ENCODE measurements at regions not wholly inside any gene's neighbourhood (a gene's known extent, or its start where the extent isn't known, plus 50 kb on each side); places are given as distances from the start of the nearest gene placed in this dataset.

- H4K20me1 ChIP-seq (ENCODE audit: low read depth, low read length): no peaks in the 10 kb centered on the region
- H2AFZ ChIP-seq (ENCODE audit: low read depth, low read length, severe bottlenecking): no peak overlapping the region
- H3K9me2 ChIP-seq (replicated peaks; ENCODE audit: insufficient read depth, low read length): no peaks in the 10 kb centered on the region
- H3K36me3 ChIP-seq (ENCODE audit: low read length): 0 out of 2 replicates have a peak, but pooled peaks cover 3% of the 10 kb centered on the region
- H3K9ac ChIP-seq (ENCODE audit: low read length): no peak overlapping the region
- no peaks in the 10 kb centered on the region for H3K9me3 ChIP-seq (ENCODE audit: insufficient read depth, low read length)
- peak overlapping the region; percentile 29 for H3K4me2 ChIP-seq (ENCODE audit: low read depth, low read length, poor library complexity, severe bottlenecking)
- H3K79me2 ChIP-seq (ENCODE audit: insufficient read depth, low read length): no peaks in the 10 kb centered on the region
- peak overlapping the region; percentile 15; the same call in 1 of the 2 replicates for H3K27ac ChIP-seq (ENCODE audit: low read depth, low read length)
- H3F3A ChIP-seq (ENCODE audit: insufficient read depth): no peaks in the 10 kb centered on the region
- H3K27me3 ChIP-seq (ENCODE audit: low read length): no peaks in the 10 kb centered on the region
- no peak for TF ChIP-seq EZH2phosphoT487 (conservative IDR thresholded peaks at IDR 0.05; ENCODE audit: low read length)
- no peak overlapping the region for H3K4me3 ChIP-seq (ENCODE audit: insufficient read depth, low read length, poor library complexity, severe bottlenecking)
These were observed 506.2 kb downstream of the GABRG2 start for GRCh38 chr5:162573758-162574157.

DNA sequence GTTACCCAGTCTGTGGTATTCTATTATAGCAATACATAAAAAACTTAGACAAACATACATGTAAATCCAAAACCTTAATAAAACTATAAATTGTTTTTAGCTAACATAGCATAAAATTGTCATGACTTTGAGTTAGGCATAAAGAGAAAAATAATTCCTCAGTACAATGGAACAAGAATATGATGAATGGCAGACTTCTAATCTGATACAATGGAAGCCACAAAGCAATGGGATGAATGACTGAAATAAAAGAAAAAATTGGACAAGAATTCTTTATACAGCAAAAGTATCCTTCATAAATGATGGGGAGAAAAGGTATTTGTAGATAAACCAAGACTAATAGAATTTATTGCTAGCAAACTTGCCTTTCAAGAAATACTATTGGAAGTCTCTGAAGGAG is 524.2 kb downstream of the GABRG2 start:
- no peaks in the 10 kb centered on the region for H3K36me3 ChIP-seq (ENCODE audit: low read length)
- no peak overlapping the region for H3K27ac ChIP-seq (ENCODE audit: low read depth, low read length)
- no peaks in the 10 kb centered on the region for H3K79me2 ChIP-seq (ENCODE audit: insufficient read depth, low read length)
- H3K9ac ChIP-seq (ENCODE audit: low read length): no peak overlapping the region
- H3K9me2 ChIP-seq (replicated peaks; ENCODE audit: insufficient read depth, low read length): no peaks in the 10 kb centered on the region
- H2AFZ ChIP-seq (ENCODE audit: low read depth, low read length, severe bottlenecking): no peak overlapping the region
- H4K20me1 ChIP-seq (ENCODE audit: low read depth, low read length): no peaks in the 10 kb centered on the region
- no peaks in the 10 kb centered on the region for H3F3A ChIP-seq (ENCODE audit: insufficient read depth)
- no peaks in the 10 kb centered on the region; the same call in 1 of the 2 replicates for H3K9me3 ChIP-seq (ENCODE audit: insufficient read depth, low read length)
- H3K27me3 ChIP-seq (ENCODE audit: low read length): no peaks in the 10 kb centered on the region
- H3K4me2 ChIP-seq (ENCODE audit: low read depth, low read length, poor library complexity, severe bottlenecking): no peak overlapping the region
- no peak overlapping the region for H3K4me3 ChIP-seq (ENCODE audit: insufficient read depth, low read length, poor library complexity, severe bottlenecking)
- TF ChIP-seq CTCF (IDR thresholded peaks at IDR 0.05; ENCODE audit: insufficient read depth, low read length, poor library complexity, severe bottlenecking) (no peak), EZH2phosphoT487 (conservative IDR thresholded peaks at IDR 0.05; ENCODE audit: low read length) (no peak)

GRCh38 chr5:162593881-162594280 is 526.3 kb downstream of the GABRG2 start:
- TF ChIP-seq EZH2phosphoT487 (conservative IDR thresholded peaks at IDR 0.05; ENCODE audit: low read length) (no peak), CTCF (IDR thresholded peaks at IDR 0.05; ENCODE audit: insufficient read depth, low read length, poor library complexity, severe bottlenecking) (peak; percentile 28)
- Histone ChIP-seq H3K79me2 (ENCODE audit: insufficient read depth, low read length) (no peaks in the 10 kb centered on the region), H3K9me3 (ENCODE audit: insufficient read depth, low read length) (no peaks in the 10 kb centered on the region; the same call in 1 of the 2 replicates), H3F3A (ENCODE audit: insufficient read depth) (no peaks in the 10 kb centered on the region), H3K9ac (ENCODE audit: low read length) (no peak overlapping the region), H3K27ac (ENCODE audit: low read depth, low read length) (no peak overlapping the region), H3K27me3 (ENCODE audit: low read length) (no peaks in the 10 kb centered on the region), H3K9me2 (replicated peaks; ENCODE audit: insufficient read depth, low read length) (no peaks in the 10 kb centered on the region), H2AFZ (ENCODE audit: low read depth, low read length, severe bottlenecking) (no peak overlapping the region), H4K20me1 (ENCODE audit: low read depth, low read length) (no peaks in the 10 kb centered on the region), H3K36me3 (ENCODE audit: low read length) (no peaks in the 10 kb centered on the region), H3K4me2 (ENCODE audit: low read depth, low read length, poor library complexity, severe bottlenecking) (no peak overlapping the region), H3K4me3 (ENCODE audit: insufficient read depth, low read length, poor library complexity, severe bottlenecking) (no peak overlapping the region)

DNA sequence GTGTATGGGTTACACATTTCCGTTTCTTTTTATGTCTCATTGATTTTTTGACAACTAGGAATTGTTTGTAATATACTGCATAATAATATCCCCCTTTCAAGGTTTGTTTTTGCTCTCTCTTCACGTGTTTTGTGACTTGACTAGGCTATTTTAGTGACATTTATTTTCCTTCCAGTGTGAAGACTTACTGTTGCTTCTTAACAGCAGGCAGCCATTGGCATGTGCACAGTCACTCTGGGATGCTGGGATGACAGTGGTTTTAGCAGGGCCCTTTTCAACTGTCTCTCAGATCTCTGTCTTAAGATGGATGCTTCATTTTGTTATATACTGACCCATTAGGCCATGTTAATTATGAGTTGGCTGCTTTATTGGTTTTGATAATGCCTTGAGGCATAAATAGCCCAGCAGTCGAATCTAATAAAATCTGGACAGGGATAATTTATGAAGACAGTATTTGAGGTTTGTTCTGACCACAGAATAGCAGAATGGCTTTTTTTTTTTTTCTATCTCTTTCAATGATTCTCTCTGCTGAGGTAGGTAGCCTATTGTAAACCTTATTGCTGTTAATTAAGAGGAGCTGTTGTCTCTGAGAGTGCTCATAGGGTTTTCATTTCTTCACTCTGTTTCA is 536.0 kb downstream of the GABRG2 start:
- no peaks in the 10 kb centered on the region for H4K20me1 ChIP-seq (ENCODE audit: low read depth, low read length)
- no peaks in the 10 kb centered on the region for H3F3A ChIP-seq (ENCODE audit: insufficient read depth)
- H3K9me3 ChIP-seq (ENCODE audit: insufficient read depth, low read length): no peaks in the 10 kb centered on the region
- no peaks in the 10 kb centered on the region for H3K36me3 ChIP-seq (ENCODE audit: low read length)
- no peak overlapping the region for H3K4me3 ChIP-seq (ENCODE audit: insufficient read depth, low read length, poor library complexity, severe bottlenecking)
- H3K27ac ChIP-seq (ENCODE audit: low read depth, low read length): no peak overlapping the region
- no peak overlapping the region for H3K4me2 ChIP-seq (ENCODE audit: low read depth, low read length, poor library complexity, severe bottlenecking)
- TF ChIP-seq CTCF (IDR thresholded peaks at IDR 0.05; ENCODE audit: insufficient read depth, low read length, poor library complexity, severe bottlenecking): no peak
- no peak for TF ChIP-seq EZH2phosphoT487 (conservative IDR thresholded peaks at IDR 0.05; ENCODE audit: low read length)
- no peak overlapping the region for H2AFZ ChIP-seq (ENCODE audit: low read depth, low read length, severe bottlenecking)
- no peak overlapping the region for H3K9ac ChIP-seq (ENCODE audit: low read length)
- H3K79me2 ChIP-seq (ENCODE audit: insufficient read depth, low read length): no peaks in the 10 kb centered on the region
- no peaks in the 10 kb centered on the region for H3K27me3 ChIP-seq (ENCODE audit: low read length)
- no peaks in the 10 kb centered on the region for H3K9me2 ChIP-seq (replicated peaks; ENCODE audit: insufficient read depth, low read length)

Data from SU-DHL-6 (cell line).